ENCODE measurements at regions not wholly inside any gene's neighbourhood (a gene's known extent, or its start where the extent isn't known, plus 50 kb on each side); places are given as distances from the start of the nearest gene placed in this dataset.
"Not testable (repeated sequence)": the region's sequence is repeated elsewhere in the genome, so short reads cannot be mapped to it uniquely, and the experiment has no call there.

- no peak for DNase-seq
- H3K4me3 ChIP-seq: no peak overlapping the region
- 0 out of 2 replicates have a peak, but pooled peaks cover 3% of the 10 kb centered on the region for H3K4me1 ChIP-seq
- no peak overlapping the region for H3K27ac ChIP-seq
- no peaks in the 10 kb centered on the region for H3K9me3 ChIP-seq (replicated peaks)
- no peaks in the 10 kb centered on the region for H3K27me3 ChIP-seq
- no peaks in the 10 kb centered on the region for H3K36me3 ChIP-seq
These were observed 63.3 kb downstream of the POU4F1 start for GRCh38 chr13:78540058-78540457.

- H3K4me1 ChIP-seq; H3K9me3 ChIP-seq (replicated peaks); H3K27me3 ChIP-seq; DNase-seq; H3K27ac ChIP-seq; H3K36me3 ChIP-seq; H3K4me3 ChIP-seq: not testable (repeated sequence)
These were observed 77.3 kb downstream of the POU4F1 start for GRCh38 chr13:78526044-78526443.

GRCh38 chr13:78524936-78525335 is 78.4 kb downstream of the POU4F1 start:
- H3K4me1 ChIP-seq: no peaks in the 10 kb centered on the region
- no peaks in the 10 kb centered on the region for H3K27me3 ChIP-seq
- H3K4me3 ChIP-seq: no peak overlapping the region
- H3K36me3 ChIP-seq: no peaks in the 10 kb centered on the region
- DNase-seq: no peak
- no peaks in the 10 kb centered on the region; the same call in 1 of the 2 replicates for H3K9me3 ChIP-seq (replicated peaks)
- H3K27ac ChIP-seq: no peak overlapping the region

GRCh38 chr13:78521091-78521490 is 82.3 kb downstream of the POU4F1 start:
- Histone ChIP-seq H3K27ac (no peak overlapping the region), H3K4me3 (no peak overlapping the region), H3K9me3 (replicated peaks) (no peaks in the 10 kb centered on the region; the same call in 1 of the 2 replicates), H3K27me3 (no peaks in the 10 kb centered on the region), H3K36me3 (no peaks in the 10 kb centered on the region), H3K4me1 (no peaks in the 10 kb centered on the region)
- DNase-seq: no peak

GRCh38 chr13:78520425-78520824 is 82.9 kb downstream of the POU4F1 start:
- Histone ChIP-seq H3K4me1 (no peaks in the 10 kb centered on the region), H3K9me3 (replicated peaks) (no peaks in the 10 kb centered on the region; the same call in 1 of the 2 replicates), H3K4me3 (no peak overlapping the region), H3K27ac (no peak overlapping the region), H3K27me3 (no peaks in the 10 kb centered on the region), H3K36me3 (no peaks in the 10 kb centered on the region)
- peak; percentile 47 to 68 for DNase-seq

GRCh38 chr13:78518482-78518881 is 84.9 kb downstream of the POU4F1 start:
- not testable (repeated sequence) for H3K9me3 ChIP-seq (replicated peaks); H3K27ac ChIP-seq; H3K27me3 ChIP-seq

GRCh38 chr13:78499802-78500201 is 103.5 kb downstream of the POU4F1 start:
- no peaks in the 10 kb centered on the region for H3K36me3 ChIP-seq
- H3K4me1 ChIP-seq: peaks cover 10% of the 10 kb centered on the region; the same call in 1 of the 2 replicates
- no peaks in the 10 kb centered on the region for H3K9me3 ChIP-seq (replicated peaks)
- H3K27ac ChIP-seq: no peak overlapping the region
- no peaks in the 10 kb centered on the region for H3K27me3 ChIP-seq
- no peak for DNase-seq
- no peak overlapping the region for H3K4me3 ChIP-seq

More at GRCh38 chr13:78518482-78518881, 84.9 kb downstream of the POU4F1 start:
- not testable (repeated sequence) for H3K4me1 ChIP-seq, H3K36me3 ChIP-seq, DNase-seq, H3K4me3 ChIP-seq

GRCh38 chr13:78497702-78498355 is 105.5 kb downstream of the POU4F1 start:
- Histone ChIP-seq H3K27ac (peak overlapping the region; percentile 54), H3K9me3 (replicated peaks) (no peaks in the 10 kb centered on the region), H3K36me3 (0 out of 2 replicates have a peak, but pooled peaks cover 3% of the 10 kb centered on the region)

GRCh38 chr13:78491978-78492377 is 111.4 kb downstream of the POU4F1 start:
- Histone ChIP-seq H3K27ac (no peak overlapping the region), H3K36me3 (0 out of 2 replicates have a peak, but pooled peaks cover 3% of the 10 kb centered on the region), H3K27me3 (no peaks in the 10 kb centered on the region), H3K4me3 (no peak overlapping the region), H3K9me3 (replicated peaks) (peaks cover 6% of the 10 kb centered on the region; the same call in 1 of the 2 replicates), H3K4me1 (peaks cover 18% of the 10 kb centered on the region)
- no peak for DNase-seq

More at GRCh38 chr13:78497702-78498355, 105.5 kb downstream of the POU4F1 start:
- H3K4me1 ChIP-seq: peaks cover 28% of the 10 kb centered on the region
- no peak overlapping the region for H3K4me3 ChIP-seq
- DNase-seq: peak; percentile 50 to 81
- no peaks in the 10 kb centered on the region for H3K27me3 ChIP-seq

- not testable (repeated sequence) for H3K27ac ChIP-seq; H3K9me3 ChIP-seq (replicated peaks); DNase-seq; H3K36me3 ChIP-seq; H3K4me3 ChIP-seq; H3K27me3 ChIP-seq
- peaks cover 18% of the 10 kb centered on the region for H3K4me1 ChIP-seq
These were observed 113.1 kb downstream of the POU4F1 start for GRCh38 chr13:78490225-78490624.

- Histone ChIP-seq H3K4me3 (no peak overlapping the region), H3K36me3 (no peaks in the 10 kb centered on the region), H3K4me1 (no peaks in the 10 kb centered on the region; the same call in 1 of the 2 replicates), H3K27me3 (no peaks in the 10 kb centered on the region), H3K27ac (no peak overlapping the region), H3K9me3 (replicated peaks) (peaks cover 9% of the 10 kb centered on the region; the same call in 1 of the 2 replicates)
- DNase-seq: no peak
These were observed 115.6 kb downstream of the POU4F1 start for GRCh38 chr13:78487707-78488106.

GRCh38 chr13:78485803-78486202 is 117.5 kb downstream of the POU4F1 start:
- peaks cover 3% of the 10 kb centered on the region; the same call in 1 of the 2 replicates for H3K9me3 ChIP-seq (replicated peaks)
- no peaks in the 10 kb centered on the region for H3K27me3 ChIP-seq
- no peak for DNase-seq
- H3K4me1 ChIP-seq: no peaks in the 10 kb centered on the region; the same call in 1 of the 2 replicates
- no peaks in the 10 kb centered on the region for H3K36me3 ChIP-seq
- H3K27ac ChIP-seq: no peak overlapping the region
- no peak overlapping the region for H3K4me3 ChIP-seq

- Histone ChIP-seq H3K27me3 (no peaks in the 10 kb centered on the region), H3K4me1 (no peaks in the 10 kb centered on the region), H3K4me3 (no peak overlapping the region), H3K27ac (no peak overlapping the region), H3K36me3 (no peaks in the 10 kb centered on the region), H3K9me3 (replicated peaks) (no peaks in the 10 kb centered on the region)
- no peak for DNase-seq
These were observed 125.2 kb downstream of the POU4F1 start for GRCh38 chr13:78478183-78478582.

GRCh38 chr13:78476910-78477309 is 126.4 kb downstream of the POU4F1 start:
- no peak for DNase-seq
- Histone ChIP-seq H3K27me3 (no peaks in the 10 kb centered on the region), H3K36me3 (no peaks in the 10 kb centered on the region), H3K4me3 (no peak overlapping the region), H3K27ac (no peak overlapping the region), H3K9me3 (replicated peaks) (no peaks in the 10 kb centered on the region), H3K4me1 (no peaks in the 10 kb centered on the region)

- Histone ChIP-seq H3K4me3 (no peak overlapping the region), H3K27ac (no peak overlapping the region), H3K36me3 (no peaks in the 10 kb centered on the region), H3K27me3 (no peaks in the 10 kb centered on the region), H3K4me1 (peaks cover 11% of the 10 kb centered on the region), H3K9me3 (replicated peaks) (no peaks in the 10 kb centered on the region)
- DNase-seq: peak; percentile 40 to 77
These were observed 134.7 kb downstream of the POU4F1 start for GRCh38 chr13:78468621-78469020.

GRCh38 chr13:78465250-78465649 is 138.1 kb downstream of the POU4F1 start:
- Histone ChIP-seq H3K27ac (no peak overlapping the region), H3K27me3 (no peaks in the 10 kb centered on the region), H3K36me3 (no peaks in the 10 kb centered on the region), H3K9me3 (replicated peaks) (no peaks in the 10 kb centered on the region), H3K4me3 (no peak overlapping the region), H3K4me1 (peaks cover 11% of the 10 kb centered on the region)
- no peak for DNase-seq

All from SJCRH30 (cell line).